GM23338 (cell line): ENCODE measurements at regions not wholly inside any gene's neighbourhood (a gene's known extent, or its start where the extent isn't known, plus 50 kb on each side); places are given as distances from the start of the nearest gene placed in this dataset.

ENCODE experiments used
- CREB1 ChIP-seq: fragments of 250-450 bp; sonication (Bioruptor Pico); IDR thresholded peaks from 2 replicates; pipeline ENCODE4 v1.5.0; 2020; ENCODE audit warnings: low read depth, mild to moderate bottlenecking, moderate library complexity
- CTCF ChIP-seq, 2 experiments: fragments of 200-600 bp in 1 of 2; sonication (generic) in 1 of 2; conservative IDR thresholded peaks; 2 replicates each; pipeline versions ENCODE4 v1.5.1 to v1.6.1; 2016 to 2017; ENCODE audit warnings: antibody characterized with exemption in 2 of 2, low read depth in 2 of 2, mild to moderate bottlenecking in 2 of 2, moderate library complexity in 1 of 2
- ETS1 ChIP-seq: IDR thresholded peaks from 2 replicates; pipeline ENCODE4 v1.6.1; 2016; ENCODE audit warnings: antibody characterized with exemption
- EZH2 ChIP-seq: fragments of 200-600 bp; sonication (generic); IDR thresholded peaks from one replicate; pipeline ENCODE4 v1.8.0; 2017; ENCODE audit warnings: antibody characterized with exemption, mild to moderate bottlenecking, low read depth; ENCODE audit not compliant: unreplicated experiment
- EZH2phosphoT487 ChIP-seq: fragments of 200-600 bp; sonication (generic); IDR thresholded peaks from one replicate; pipeline ENCODE4 v1.8.1; 2018; ENCODE audit warnings: antibody characterized with exemption; ENCODE audit not compliant: unreplicated experiment
- JUNB ChIP-seq: IDR thresholded peaks from one replicate; pipeline ENCODE4 v1.6.1; 2016; ENCODE audit warnings: antibody characterized with exemption; ENCODE audit not compliant: unreplicated experiment
- POLR2AphosphoS5 ChIP-seq: IDR thresholded peaks from 2 replicates; pipeline ENCODE4 v1.6.1; 2016; ENCODE audit warnings: antibody characterized with exemption, low read depth
- REST ChIP-seq: IDR thresholded peaks from one replicate; pipeline ENCODE4 v1.6.1; 2018; ENCODE audit warnings: antibody characterized with exemption; ENCODE audit not compliant: unreplicated experiment
- ZNF114 ChIP-seq: fragments of 250-450 bp; sonication (Bioruptor Pico); IDR thresholded peaks from 2 replicates; pipeline ENCODE4 v1.5.0; 2020; ENCODE audit warnings: mild to moderate bottlenecking, moderate library complexity
- ZNF331 ChIP-seq: fragments of 250-450 bp; sonication (Bioruptor Pico); IDR thresholded peaks from 2 replicates; pipeline ENCODE4 v1.5.0; 2020; ENCODE audit warnings: low read depth, mild to moderate bottlenecking, moderate library complexity

GRCh38 chrX:120742946-120743665 is 113.3 kb upstream of the C1GALT1C1 start:
- TF ChIP-seq CTCF (conservative IDR thresholded peaks at IDR 0.05; ENCODE audit: low read depth in 2 of 2) (no peak), POLR2AphosphoS5 (no peak), EZH2 (no peak), REST (no peak), EZH2phosphoT487 (no peak), JUNB (no peak), ZNF114 (CRISPR knock-in tag) (no peak), ETS1 (no peak), ZNF331 (CRISPR knock-in tag) (no peak), CREB1 (CRISPR knock-in tag) (no peak)
